GM19328 (cell line): ENCODE measurements at regions not wholly inside any gene's neighbourhood (a gene's known extent, or its start where the extent isn't known, plus 50 kb on each side); places are given as distances from the start of the nearest gene placed in this dataset.

Experiments
- ATAC-seq: cut with Tn5 transposase; IDR thresholded peaks from one replicate; pipeline ENCODE4 v1.9.1; 2021; ENCODE audit warnings: mild to moderate bottlenecking, moderate library complexity; ENCODE audit not compliant: unreplicated experiment

GRCh38 chr12:24724814-24725213 lies 224.1 kb downstream of the BCAT1 start:
- ATAC-seq = no peak

DNA sequence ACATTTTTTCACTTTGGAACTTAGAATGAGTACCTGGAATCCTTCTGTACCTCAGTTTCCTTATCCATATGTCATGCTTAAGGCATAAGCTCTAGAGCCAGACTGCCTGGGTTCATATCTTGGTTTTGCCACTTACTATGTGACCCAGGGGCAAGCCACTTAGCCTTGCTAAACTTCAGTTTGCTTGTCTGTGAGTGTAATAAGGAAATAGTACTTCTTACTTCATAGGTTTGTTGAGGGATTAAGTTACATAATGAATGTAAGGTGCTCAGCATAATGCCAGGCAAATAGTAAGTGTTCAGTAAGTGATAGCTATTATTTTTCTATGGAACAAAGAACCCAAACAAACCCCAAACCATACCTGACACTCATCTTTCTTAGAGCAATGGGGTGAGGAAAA lies 225.1 kb downstream of the BCAT1 start:
- ATAC-seq = no peak

- ATAC-seq = no peak
Observed at GRCh38 chr12:24721191-24721590, 227.7 kb downstream of the BCAT1 start.

DNA sequence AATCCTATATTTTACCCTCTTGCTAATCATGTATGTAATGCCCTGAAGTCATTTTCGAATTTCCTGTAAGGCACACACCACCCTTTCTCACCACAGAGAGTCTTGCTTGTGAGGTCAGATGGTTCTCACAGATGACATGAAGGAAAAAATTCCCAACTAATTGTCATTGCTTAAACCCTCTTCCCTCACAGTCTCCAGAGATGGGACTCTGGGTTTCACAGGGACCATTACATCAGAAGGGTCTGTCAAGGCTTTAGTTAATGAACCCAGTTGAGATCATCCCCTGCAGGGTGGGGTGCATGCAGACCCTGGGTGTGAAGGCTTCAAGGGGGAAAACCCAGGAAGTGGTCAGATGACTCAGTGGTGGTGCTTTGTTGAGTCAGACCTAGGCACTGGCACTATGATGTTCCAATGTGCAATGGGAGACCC lies 229.6 kb downstream of the BCAT1 start:
- ATAC-seq = peak; percentile 61

- no peak for ATAC-seq
Observed at GRCh38 chr12:24718617-24719016, 230.3 kb downstream of the BCAT1 start.

DNA sequence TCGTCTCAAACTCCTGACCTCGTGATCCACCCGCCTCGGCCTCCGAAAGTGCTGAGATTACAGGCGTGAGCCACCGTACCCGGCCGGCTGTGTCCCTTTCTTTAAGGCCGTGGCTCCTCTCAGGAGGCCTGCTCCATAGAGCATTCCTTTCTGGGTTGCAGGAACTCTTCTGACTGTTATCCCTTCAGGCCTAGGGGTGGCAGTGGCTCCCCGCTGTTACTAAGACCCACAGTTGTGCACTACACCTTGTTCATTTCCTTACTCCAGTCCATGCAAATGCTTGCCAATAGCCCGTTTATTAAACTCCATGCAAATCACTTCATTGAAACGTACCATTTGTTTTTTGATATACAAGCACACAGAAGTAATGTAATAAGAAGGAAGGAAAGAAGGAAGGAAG lies 234.7 kb downstream of the BCAT1 start:
- ATAC-seq = no peak

DNA sequence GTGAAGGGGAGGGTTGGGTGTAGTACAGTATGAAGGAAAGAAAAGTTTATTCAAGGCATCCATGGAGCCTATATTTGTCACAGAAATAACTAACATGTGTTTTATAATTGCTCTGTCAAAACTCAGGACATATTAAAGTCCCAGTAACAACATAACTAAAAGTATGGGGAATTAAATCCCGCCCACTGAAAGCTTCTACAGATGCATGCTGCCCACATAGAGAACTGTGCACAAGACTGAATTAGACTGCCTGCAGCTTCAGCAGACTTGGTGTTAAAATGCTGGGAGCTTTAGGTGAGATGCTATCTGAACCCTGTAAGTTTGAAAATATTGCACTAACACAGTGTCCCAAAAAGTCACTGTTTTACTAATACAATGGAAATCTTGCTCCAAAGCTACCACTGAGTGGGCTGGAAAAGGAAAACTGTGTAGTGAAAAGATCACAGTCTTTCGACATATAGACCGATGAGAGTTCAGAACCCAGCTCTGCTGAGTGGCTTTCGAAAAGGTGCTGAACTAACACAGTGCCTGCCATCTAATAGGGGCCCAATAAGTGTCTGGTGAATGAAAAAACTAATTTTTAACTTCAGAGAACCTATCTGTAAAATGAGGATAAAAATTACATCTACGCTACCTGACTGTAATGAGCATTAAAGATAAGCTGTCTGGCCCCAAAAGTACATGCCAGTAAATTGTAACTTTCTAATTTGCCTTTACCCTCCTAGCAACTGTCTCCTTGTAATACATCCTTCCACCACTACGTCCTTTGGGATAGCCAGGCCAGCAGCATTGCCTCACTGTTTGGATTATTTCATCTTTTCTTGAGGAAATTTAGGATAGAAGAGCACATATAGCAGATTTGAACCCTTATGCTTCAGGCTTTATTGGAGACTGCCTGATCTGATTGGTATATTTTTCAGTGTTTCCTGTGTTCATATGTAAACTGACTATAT lies 237.6 kb downstream of the BCAT1 start:
- ATAC-seq = no peak

- no peak for ATAC-seq
Observed at GRCh38 chr12:24709216-24709615, 239.7 kb downstream of the BCAT1 start.

- ATAC-seq = no peak
Observed at GRCh38 chr12:24708718-24709117, 240.2 kb downstream of the BCAT1 start.

GRCh38 chr12:24708043-24708442 lies 240.9 kb downstream of the BCAT1 start:
- no peak for ATAC-seq

- ATAC-seq = no peak
Observed at GRCh38 chr12:24707334-24707733, 241.6 kb downstream of the BCAT1 start.

DNA sequence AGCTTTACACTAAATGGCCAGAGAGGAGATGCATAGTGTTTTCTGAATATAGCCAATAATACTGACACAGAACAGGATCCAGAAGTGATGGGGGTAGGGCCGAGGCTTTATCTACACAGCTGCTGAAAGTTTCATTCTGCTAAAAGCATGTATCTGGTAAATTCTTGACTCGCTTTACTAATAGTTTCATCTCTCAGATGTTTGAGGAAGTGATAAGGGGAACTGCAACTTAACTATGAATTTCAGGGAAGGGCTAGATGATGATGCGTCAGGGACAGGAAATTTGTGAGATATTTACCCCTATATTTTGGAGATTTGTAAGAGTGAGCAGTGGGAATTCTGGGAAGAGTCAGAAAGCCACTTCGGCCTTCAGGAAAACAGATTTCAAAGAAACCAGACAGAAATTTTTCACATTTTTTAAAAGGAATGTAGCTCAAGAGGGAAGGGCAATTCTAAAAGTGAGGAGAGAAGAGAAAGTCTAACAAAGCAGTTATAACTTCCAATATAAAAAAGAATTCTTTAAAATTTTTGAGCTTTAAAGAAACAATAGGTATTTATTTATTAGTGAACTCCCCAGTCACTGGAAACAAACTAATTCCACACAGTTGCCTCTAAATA lies 243.1 kb downstream of the BCAT1 start:
- peak; percentile 99 for ATAC-seq

DNA sequence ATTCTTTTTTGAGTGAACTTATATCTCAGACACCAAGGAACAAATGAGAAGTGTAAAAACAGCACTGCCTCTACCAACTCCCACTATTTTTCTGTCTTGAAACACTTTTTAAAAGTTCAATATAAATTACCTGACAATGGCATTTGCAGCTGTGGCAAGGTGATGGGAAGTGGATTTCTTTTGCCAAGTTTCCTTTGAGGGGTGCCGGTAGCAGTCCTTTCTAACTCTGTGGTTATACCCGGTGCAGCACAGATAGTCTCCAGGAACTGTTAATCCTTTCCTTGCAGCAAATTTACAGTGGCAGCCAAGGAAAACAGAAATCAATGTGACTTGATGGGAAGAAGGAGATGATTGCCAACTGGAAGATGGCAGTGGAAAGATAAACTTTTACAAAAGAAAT lies 243.7 kb downstream of the BCAT1 start:
- no peak for ATAC-seq

DNA sequence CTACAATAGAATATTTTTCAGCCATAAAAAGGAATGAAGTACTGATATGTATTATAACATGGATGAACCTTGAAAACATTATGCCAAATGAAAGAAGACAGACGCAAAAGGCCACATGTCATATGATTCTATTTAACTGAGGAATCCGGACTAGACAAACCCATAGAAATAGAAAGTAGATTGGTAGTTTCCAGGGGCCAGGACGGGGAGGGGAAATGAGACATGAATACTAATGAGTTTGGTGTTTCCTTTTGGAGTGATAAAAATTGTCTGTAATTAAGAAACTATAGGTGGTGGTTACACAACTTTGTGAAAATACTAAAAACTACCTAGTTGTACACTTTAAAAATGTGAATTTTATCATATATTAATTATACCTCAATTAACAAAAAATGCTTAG lies 247.6 kb downstream of the BCAT1 start:
- ATAC-seq = no peak

GRCh38 chr12:24698972-24699371 lies 249.9 kb downstream of the BCAT1 start:
- no peak for ATAC-seq

DNA sequence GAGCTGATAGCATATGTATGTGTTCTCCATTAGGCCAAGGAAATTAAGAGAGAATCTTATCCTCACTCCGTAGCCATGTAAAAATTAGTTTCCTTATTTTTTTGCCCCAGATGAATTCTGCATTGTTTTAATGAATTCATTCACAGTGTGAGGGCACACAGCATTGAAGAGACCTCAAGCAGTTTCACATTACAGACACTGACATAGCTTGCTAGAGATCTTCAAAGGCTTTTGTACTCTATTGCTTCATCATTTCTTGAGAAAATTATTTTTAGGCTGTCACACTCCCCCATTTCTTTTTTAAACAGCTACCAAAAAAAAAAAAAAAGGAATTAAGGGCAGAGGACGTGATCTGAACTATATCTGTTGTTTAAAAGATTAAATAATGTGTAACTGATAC lies 251.1 kb downstream of the BCAT1 start:
- no peak for ATAC-seq

DNA sequence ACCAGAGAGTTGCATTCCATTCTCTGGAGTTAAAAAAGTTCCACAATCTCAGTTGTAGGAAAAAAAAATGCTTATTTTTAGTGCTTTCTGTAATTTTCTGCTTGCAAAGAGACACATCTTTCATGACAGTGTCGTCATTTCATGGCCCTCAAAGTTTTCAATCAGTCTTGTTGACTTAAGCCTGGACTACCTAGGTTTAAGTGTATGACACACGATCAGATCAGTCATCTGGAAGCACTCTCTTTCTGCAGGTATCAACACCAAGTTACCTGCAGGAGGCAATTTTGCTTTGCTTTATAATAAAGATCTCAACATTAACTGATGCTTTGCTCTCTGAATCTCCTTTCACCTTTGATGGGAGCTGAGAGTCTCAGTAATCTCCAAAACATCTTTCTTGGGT lies 251.6 kb downstream of the BCAT1 start:
- ATAC-seq = no peak

DNA sequence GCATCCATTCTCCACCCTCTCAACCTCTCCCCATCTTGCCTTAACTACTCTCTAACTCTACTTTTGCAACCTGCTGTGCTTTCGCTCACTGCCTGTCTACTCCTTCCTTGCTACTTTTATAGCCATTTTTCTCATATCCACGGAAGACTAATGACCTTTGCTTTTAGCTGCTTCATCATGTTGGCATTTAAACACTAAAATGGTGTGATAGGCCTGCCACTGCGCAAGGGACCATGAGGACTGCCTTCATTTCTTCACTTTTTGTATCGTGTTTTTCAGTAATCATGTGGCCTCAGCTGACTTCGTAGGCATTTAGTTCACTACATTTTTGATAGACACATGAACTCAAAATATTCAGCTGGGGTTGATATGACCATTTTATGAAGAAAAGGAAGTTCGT lies 252.1 kb downstream of the BCAT1 start:
- ATAC-seq = no peak

- ATAC-seq = no peak
Observed at GRCh38 chr12:24695657-24696329, 253.1 kb downstream of the BCAT1 start.

GRCh38 chr12:24695103-24695502 lies 253.8 kb downstream of the BCAT1 start:
- no peak for ATAC-seq

GRCh38 chr12:24688601-24689000 lies 260.3 kb downstream of the BCAT1 start:
- ATAC-seq = no peak

GRCh38 chr12:24681570-24681969 lies 267.3 kb downstream of the BCAT1 start:
- no peak for ATAC-seq
